Upper lobe of left lung (tissue), 4 donors: ENCODE measurements at regions not wholly inside any gene's neighbourhood (a gene's known extent, or its start where the extent isn't known, plus 50 kb on each side); places are given as distances from the start of the nearest gene placed in this dataset.

Experiments used
- CTCF ChIP-seq, 6 experiments: fragments of 450-650 bp in 4 of 6; fragments of 200-600 bp in 2 of 6; sonication (generic) in 2 of 6; IDR thresholded peaks; one replicate each; pipeline ENCODE4 v1.5.1; 2016 to 2019; ENCODE audit warnings: antibody characterized with exemption in 6 of 6
- POLR2A ChIP-seq, 4 donors: fragments of 450-650 bp; IDR thresholded peaks; one replicate each; pipeline ENCODE4 v1.5.1; 2016 to 2017; ENCODE audit warnings: antibody characterized with exemption in 4 of 4, mild to moderate bottlenecking in 2 of 4

GRCh38 chr3:124491098-124491497 is 239.2 kb upstream of the UMPS start:
- no peak for TF ChIP-seq CTCF (IDR thresholded peaks at IDR 0.05)
- TF ChIP-seq POLR2A (IDR thresholded peaks at IDR 0.05), result no peak
